Ishikawa (cell line): ENCODE measurements at regions not wholly inside any gene's neighbourhood (a gene's known extent, or its start where the extent isn't known, plus 50 kb on each side); places are given as distances from the start of the nearest gene placed in this dataset.

ENCODE experiments used
- CEBPB ChIP-seq: IDR thresholded peaks from 2 replicates; pipeline ENCODE4 v1.6.1; 2012
- CREB1 ChIP-seq: IDR thresholded peaks from 2 replicates; pipeline ENCODE4 v1.6.1; 2012; ENCODE audit warnings: low read depth
- EGR1 ChIP-seq: IDR thresholded peaks from 2 replicates; pipeline ENCODE4 v1.6.1; 2012
- EP300 ChIP-seq: IDR thresholded peaks from 2 replicates; pipeline ENCODE4 v1.6.1; 2012; ENCODE audit warnings: borderline replicate concordance
- FOXM1 ChIP-seq: IDR thresholded peaks from 2 replicates; pipeline ENCODE4 v1.6.1; 2012; ENCODE audit warnings: low read depth, borderline replicate concordance
- NFIC ChIP-seq: IDR thresholded peaks from 2 replicates; pipeline ENCODE4 v1.6.1; 2012
- RAD21 ChIP-seq: IDR thresholded peaks from 2 replicates; pipeline ENCODE4 v1.6.1; 2012; ENCODE audit warnings: low read depth
- TAF1 ChIP-seq: IDR thresholded peaks from 2 replicates; pipeline ENCODE4 v1.6.1; 2012; ENCODE audit warnings: low read depth, mild to moderate bottlenecking
- TCF12 ChIP-seq: IDR thresholded peaks from 2 replicates; pipeline ENCODE4 v1.6.1; 2012; ENCODE audit warnings: low read depth
- USF1 ChIP-seq: IDR thresholded peaks from 2 replicates; pipeline ENCODE4 v1.6.1; 2012
- YY1 ChIP-seq: IDR thresholded peaks from 2 replicates; pipeline ENCODE4 v1.6.1; 2012; ENCODE audit warnings: low read depth
- ZBTB7A ChIP-seq: IDR thresholded peaks from 2 replicates; pipeline ENCODE4 v1.6.1; 2012; ENCODE audit warnings: low read depth
- TF ChIP-seq, protein P1 (sequence below): IDR thresholded peaks from 2 replicates; pipeline ENCODE4 v1.6.1; 2012; ENCODE audit warnings: low read depth, mild to moderate bottlenecking
- TF ChIP-seq, protein P2 (sequence below): IDR thresholded peaks from 2 replicates; pipeline ENCODE4 v1.6.1; 2012

- TF ChIP-seq EP300 (no peak), USF1 (no peak), CEBPB (no peak), TAF1 (no peak), ZBTB7A (no peak), RAD21 (no peak), YY1 (no peak), EGR1 (no peak), CREB1 (no peak), TCF12 (no peak), NFIC (no peak), FOXM1 (no peak)
- TF ChIP-seq, protein P1, sequence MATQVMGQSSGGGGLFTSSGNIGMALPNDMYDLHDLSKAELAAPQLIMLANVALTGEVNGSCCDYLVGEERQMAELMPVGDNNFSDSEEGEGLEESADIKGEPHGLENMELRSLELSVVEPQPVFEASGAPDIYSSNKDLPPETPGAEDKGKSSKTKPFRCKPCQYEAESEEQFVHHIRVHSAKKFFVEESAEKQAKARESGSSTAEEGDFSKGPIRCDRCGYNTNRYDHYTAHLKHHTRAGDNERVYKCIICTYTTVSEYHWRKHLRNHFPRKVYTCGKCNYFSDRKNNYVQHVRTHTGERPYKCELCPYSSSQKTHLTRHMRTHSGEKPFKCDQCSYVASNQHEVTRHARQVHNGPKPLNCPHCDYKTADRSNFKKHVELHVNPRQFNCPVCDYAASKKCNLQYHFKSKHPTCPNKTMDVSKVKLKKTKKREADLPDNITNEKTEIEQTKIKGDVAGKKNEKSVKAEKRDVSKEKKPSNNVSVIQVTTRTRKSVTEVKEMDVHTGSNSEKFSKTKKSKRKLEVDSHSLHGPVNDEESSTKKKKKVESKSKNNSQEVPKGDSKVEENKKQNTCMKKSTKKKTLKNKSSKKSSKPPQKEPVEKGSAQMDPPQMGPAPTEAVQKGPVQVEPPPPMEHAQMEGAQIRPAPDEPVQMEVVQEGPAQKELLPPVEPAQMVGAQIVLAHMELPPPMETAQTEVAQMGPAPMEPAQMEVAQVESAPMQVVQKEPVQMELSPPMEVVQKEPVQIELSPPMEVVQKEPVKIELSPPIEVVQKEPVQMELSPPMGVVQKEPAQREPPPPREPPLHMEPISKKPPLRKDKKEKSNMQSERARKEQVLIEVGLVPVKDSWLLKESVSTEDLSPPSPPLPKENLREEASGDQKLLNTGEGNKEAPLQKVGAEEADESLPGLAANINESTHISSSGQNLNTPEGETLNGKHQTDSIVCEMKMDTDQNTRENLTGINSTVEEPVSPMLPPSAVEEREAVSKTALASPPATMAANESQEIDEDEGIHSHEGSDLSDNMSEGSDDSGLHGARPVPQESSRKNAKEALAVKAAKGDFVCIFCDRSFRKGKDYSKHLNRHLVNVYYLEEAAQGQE: no peak
- TF ChIP-seq, protein P2, sequence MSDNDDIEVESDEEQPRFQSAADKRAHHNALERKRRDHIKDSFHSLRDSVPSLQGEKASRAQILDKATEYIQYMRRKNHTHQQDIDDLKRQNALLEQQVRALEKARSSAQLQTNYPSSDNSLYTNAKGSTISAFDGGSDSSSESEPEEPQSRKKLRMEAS: no peak
Measured at GRCh38 chr2:239528146-239528545, 127.3 kb upstream of the HDAC4 start.
